ENCODE measurements at regions not wholly inside any gene's neighbourhood (a gene's known extent, or its start where the extent isn't known, plus 50 kb on each side); places are given as distances from the start of the nearest gene placed in this dataset.

GRCh38 chr14:71714225-71714624 lies 218.0 kb upstream of the RGS6 start:
- Mint-ChIP-seq H3K9me3 (no peaks in the 10 kb centered on the region), H3K4me3 (no peak overlapping the region), H3K27ac (no peak overlapping the region), H3K27me3 (ENCODE audit: low read depth) (no peaks in the 10 kb centered on the region), H3K4me1 (peaks cover 11% of the 10 kb centered on the region), H3K36me3 (peaks cover 17% of the 10 kb centered on the region)
- ChIA-PET POLR2A (no interaction called here), CTCF (no interaction called here)
- ATAC-seq (no peak), DNase-seq (ENCODE audit: low spot score) (no peak)
- TF ChIP-seq SOX15 (CRISPR knock-in tag; IDR thresholded peaks at IDR 0.05) (no peak), IRF1 (CRISPR knock-in tag; IDR thresholded peaks at IDR 0.05) (no peak), CREM (CRISPR knock-in tag; IDR thresholded peaks at IDR 0.05) (no peak)

GRCh38 chr14:71716041-71716772 lies 216.0 kb upstream of the RGS6 start:
- ATAC-seq, result no peak
- TF ChIP-seq ZNF219 (CRISPR knock-in tag; IDR thresholded peaks at IDR 0.05; ENCODE audit: borderline replicate concordance) (no peak), ZNF425 (CRISPR knock-in tag; conservative IDR thresholded peaks at IDR 0.05) (no peak), NFATC4 (CRISPR knock-in tag; IDR thresholded peaks at IDR 0.05) (no peak), E2F1 (CRISPR knock-in tag; IDR thresholded peaks at IDR 0.05) (no peak)
- H3K9me3 Mint-ChIP-seq, result peaks cover 5% of the 10 kb centered on the region
- CTCF ChIA-PET, result interaction anchor here (1.2 to 2.3 kb wide), 2 partner anchors 37 to 139 kb away, joined by 3 to 8 read pairs; no protein-coding TSS in a partner anchor
- POLR2A ChIA-PET, result no interaction called here
- no peak overlapping the region for H3K27ac Mint-ChIP-seq
- H3K27me3 Mint-ChIP-seq (ENCODE audit: low read depth), result no peaks in the 10 kb centered on the region
- peaks cover 8% of the 10 kb centered on the region for H3K4me1 Mint-ChIP-seq
- H3K4me3 Mint-ChIP-seq, result no peak overlapping the region
- H3K36me3 Mint-ChIP-seq, result peaks cover 8% of the 10 kb centered on the region
- no peak for DNase-seq (ENCODE audit: low spot score)

GRCh38 chr14:71720978-71721624 lies 211.1 kb upstream of the RGS6 start:
- peak overlapping the region; percentile 71 for H3K27ac Mint-ChIP-seq
- peaks cover 5% of the 10 kb centered on the region for H3K9me3 Mint-ChIP-seq
- TF ChIP-seq, protein P1, sequence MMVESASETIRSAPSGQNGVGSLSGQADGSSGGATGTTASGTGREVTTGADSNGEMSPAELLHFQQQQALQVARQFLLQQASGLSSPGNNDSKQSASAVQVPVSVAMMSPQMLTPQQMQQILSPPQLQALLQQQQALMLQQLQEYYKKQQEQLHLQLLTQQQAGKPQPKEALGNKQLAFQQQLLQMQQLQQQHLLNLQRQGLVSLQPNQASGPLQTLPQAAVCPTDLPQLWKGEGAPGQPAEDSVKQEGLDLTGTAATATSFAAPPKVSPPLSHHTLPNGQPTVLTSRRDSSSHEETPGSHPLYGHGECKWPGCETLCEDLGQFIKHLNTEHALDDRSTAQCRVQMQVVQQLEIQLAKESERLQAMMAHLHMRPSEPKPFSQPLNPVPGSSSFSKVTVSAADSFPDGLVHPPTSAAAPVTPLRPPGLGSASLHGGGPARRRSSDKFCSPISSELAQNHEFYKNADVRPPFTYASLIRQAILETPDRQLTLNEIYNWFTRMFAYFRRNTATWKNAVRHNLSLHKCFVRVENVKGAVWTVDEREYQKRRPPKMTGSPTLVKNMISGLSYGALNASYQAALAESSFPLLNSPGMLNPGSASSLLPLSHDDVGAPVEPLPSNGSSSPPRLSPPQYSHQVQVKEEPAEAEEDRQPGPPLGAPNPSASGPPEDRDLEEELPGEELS (CRISPR knock-in tag; IDR thresholded peaks at IDR 0.05), result no peak
- 0 out of 2 replicates have a peak, but pooled peaks have one; percentile 59 for TF ChIP-seq ZNF425 (CRISPR knock-in tag; conservative IDR thresholded peaks at IDR 0.05)
- TF ChIP-seq, protein P2, sequence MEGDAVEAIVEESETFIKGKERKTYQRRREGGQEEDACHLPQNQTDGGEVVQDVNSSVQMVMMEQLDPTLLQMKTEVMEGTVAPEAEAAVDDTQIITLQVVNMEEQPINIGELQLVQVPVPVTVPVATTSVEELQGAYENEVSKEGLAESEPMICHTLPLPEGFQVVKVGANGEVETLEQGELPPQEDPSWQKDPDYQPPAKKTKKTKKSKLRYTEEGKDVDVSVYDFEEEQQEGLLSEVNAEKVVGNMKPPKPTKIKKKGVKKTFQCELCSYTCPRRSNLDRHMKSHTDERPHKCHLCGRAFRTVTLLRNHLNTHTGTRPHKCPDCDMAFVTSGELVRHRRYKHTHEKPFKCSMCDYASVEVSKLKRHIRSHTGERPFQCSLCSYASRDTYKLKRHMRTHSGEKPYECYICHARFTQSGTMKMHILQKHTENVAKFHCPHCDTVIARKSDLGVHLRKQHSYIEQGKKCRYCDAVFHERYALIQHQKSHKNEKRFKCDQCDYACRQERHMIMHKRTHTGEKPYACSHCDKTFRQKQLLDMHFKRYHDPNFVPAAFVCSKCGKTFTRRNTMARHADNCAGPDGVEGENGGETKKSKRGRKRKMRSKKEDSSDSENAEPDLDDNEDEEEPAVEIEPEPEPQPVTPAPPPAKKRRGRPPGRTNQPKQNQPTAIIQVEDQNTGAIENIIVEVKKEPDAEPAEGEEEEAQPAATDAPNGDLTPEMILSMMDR (IDR thresholded peaks at IDR 0.05), result peak; percentile 54
- ChIA-PET CTCF (interaction anchor here (0.6 to 3.9 kb wide), 14 partner anchors 9 to 793 kb away, joined by 3 to 33 read pairs (median 5); partner anchors contain the start of gene RGS6), POLR2A (interaction anchor here (0.7 kb wide), 1 partner anchor 438 kb away, joined by 3 read pairs; no protein-coding TSS in a partner anchor)
- H3K27me3 Mint-ChIP-seq (ENCODE audit: low read depth), result no peaks in the 10 kb centered on the region
- peaks cover 32% of the 10 kb centered on the region for H3K36me3 Mint-ChIP-seq
- DNase-seq (ENCODE audit: low spot score) (peak; percentile 61), ATAC-seq (peak; percentile 96)
- no peak overlapping the region for H3K4me3 Mint-ChIP-seq
- no peaks in the 10 kb centered on the region; the same call in 1 of the 2 replicates for H3K4me1 Mint-ChIP-seq

Data from WTC11 (cell line).